ENCODE measurements at regions not wholly inside any gene's neighbourhood (a gene's known extent, or its start where the extent isn't known, plus 50 kb on each side); places are given as distances from the start of the nearest gene placed in this dataset.
A peak's percentile ranks its signal among the peaks of the same experiment; 100 is the strongest.

DNA sequence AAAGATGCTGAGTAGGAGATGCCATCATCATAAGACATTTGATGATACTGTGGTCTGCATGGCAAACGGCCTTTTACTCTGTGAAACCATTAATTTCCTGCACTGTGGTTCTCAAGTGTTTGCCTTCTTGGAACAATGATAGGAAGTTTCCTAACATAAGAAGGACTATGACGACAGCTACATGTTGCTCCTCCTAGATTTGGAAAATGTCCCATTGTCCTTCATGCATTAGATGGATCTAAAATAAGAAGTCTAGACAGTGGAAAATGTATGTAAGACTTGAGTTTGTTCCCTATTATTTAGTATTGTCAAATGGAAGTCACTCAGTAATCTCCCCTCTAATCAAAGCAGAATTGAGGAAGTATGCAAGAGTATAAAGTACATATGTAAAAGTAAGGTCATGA, 98.5 kb upstream of the TMEM170B start:
- H3K27me3 Mint-ChIP-seq: no peaks in the 10 kb centered on the region
- H3K4me1 Mint-ChIP-seq: peaks cover 34% of the 10 kb centered on the region
- no peak for ATAC-seq
- H3K9me3 Mint-ChIP-seq: no peaks in the 10 kb centered on the region
- no peak overlapping the region for H3K4me3 Mint-ChIP-seq
- H3K27ac Mint-ChIP-seq: no peak overlapping the region
- no peaks in the 10 kb centered on the region for H3K36me3 Mint-ChIP-seq

DNA sequence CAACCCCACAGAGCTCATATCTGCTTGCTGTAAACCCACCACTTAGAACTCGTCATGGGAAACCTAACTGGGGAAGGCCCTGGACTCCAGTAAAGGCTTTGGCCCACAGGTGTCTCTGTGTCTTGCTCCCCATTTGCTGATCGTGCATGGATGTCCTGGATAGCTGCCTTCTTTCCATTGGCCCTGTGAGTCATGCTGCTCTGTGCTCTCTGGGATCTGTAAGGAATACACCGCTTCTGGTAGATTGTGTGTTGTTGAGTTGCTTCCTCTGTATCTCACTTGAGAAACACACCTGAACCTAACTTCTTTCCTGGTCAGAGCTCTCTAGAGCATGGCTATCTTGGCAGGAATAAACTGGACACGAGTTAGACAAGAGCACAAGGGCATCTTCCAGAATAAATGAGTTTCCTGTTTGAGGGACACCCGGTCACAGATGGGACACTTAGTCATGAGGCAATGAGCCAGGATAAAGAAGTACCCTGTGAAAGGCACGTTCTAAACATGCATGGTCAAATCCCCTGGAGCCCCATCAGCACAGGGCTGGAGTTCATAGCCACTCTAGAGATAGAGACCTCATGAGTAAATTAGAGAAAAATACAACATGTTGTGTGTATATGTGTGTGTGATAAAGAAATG, 99.6 kb upstream of the TMEM170B start:
- Mint-ChIP-seq H3K36me3 (no peaks in the 10 kb centered on the region), H3K9me3 (no peaks in the 10 kb centered on the region), H3K4me1 (peaks cover 31% of the 10 kb centered on the region), H3K27me3 (no peaks in the 10 kb centered on the region), H3K4me3 (no peak overlapping the region), H3K27ac (no peak overlapping the region)
- no peak for ATAC-seq

DNA sequence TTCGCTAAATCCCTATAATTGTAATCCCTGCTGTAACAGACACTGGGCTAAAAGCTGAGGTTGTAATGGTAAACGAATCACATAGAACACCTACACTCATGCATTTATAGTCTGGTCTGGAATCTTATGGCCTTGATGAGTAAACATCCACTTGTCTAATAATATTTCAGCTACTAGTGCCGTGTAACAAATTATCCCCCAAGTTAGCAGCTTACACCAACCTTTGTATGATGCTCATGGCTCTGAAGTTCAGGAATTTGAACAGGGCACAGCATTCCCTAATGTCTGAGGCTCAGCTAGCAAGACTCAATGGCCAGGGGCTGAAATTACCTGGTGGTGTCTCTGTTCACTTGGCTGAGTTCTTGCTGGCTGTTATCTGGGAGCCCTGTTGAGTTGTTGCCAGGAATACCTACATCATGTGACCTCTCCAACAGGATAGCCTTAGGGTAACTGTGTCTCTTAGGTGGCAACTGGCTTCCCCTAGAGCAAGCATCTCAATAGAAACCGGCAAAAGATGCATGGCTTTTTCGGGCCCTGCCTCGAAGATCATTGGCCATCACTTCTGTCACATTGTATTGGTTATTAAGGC, 100.9 kb upstream of the TMEM170B start:
- no peaks in the 10 kb centered on the region for H3K27me3 Mint-ChIP-seq
- no peaks in the 10 kb centered on the region for H3K36me3 Mint-ChIP-seq
- ATAC-seq: no peak

DNA sequence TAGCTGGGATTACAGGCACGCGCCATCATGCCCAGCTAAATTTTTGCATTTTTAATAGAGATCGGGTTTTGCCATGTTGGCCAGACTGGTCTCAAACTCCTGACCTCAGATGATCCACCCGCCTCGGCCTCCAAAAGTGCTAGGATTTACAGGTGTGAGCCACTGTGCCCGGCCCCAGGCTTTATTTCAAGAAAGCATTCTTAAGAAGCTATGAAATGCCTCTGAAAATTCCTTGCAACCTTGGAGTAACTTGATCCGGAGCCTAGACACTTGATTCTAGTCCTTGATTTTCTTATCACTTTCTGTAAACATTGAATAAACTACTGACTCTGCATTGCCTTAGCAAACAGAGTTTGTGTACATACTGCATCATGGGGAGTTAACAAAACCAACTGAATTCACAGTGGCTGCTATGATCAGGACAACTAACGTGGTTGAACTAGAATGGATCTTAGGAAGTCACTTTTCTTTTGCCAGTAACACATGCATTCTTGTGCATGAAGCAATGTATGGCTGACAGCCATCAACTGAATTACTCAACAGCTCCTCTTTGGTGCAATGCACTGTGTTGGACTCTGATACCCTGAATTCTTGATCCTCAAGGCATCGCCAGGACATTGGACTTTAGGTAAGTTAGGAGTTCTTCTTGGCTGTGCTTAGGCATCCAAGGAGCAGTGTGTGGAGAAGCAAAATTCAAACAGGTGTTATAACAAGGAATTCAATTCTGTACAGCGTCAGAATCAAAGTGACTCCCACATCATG, 102.8 kb upstream of the TMEM170B start:
- ATAC-seq: no peak
- no peaks in the 10 kb centered on the region for H3K36me3 Mint-ChIP-seq
- no peaks in the 10 kb centered on the region for H3K27me3 Mint-ChIP-seq
- H3K4me3 Mint-ChIP-seq: no peak overlapping the region
- H3K27ac Mint-ChIP-seq: no peak overlapping the region
- H3K4me1 Mint-ChIP-seq: peaks cover 21% of the 10 kb centered on the region
- H3K9me3 Mint-ChIP-seq: no peaks in the 10 kb centered on the region

More for the DNA sequence above, 100.9 kb upstream of the TMEM170B start:
- Mint-ChIP-seq H3K27ac (no peak overlapping the region), H3K9me3 (no peaks in the 10 kb centered on the region), H3K4me3 (no peak overlapping the region), H3K4me1 (peaks cover 17% of the 10 kb centered on the region)

DNA sequence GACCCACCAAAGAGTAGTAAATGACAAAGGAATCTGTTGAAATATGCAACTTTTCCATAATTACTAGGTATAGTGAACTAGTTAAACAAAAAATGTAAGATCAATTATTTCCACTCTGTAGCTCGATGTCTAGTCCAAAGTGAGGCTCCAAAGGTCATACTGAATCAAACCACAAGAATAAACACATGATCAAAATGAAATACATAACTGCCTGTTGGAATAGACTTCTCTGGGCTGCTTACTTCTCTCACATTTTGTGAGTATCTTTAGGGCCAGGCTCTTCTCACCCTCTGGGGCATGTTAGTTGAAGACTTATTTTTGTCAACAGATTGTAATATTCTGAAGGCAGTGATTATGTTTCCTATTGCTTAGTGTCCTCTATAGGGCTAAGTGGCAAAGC, 103.7 kb upstream of the TMEM170B start:
- no peak for ATAC-seq
- no peak overlapping the region for H3K27ac Mint-ChIP-seq
- H3K4me1 Mint-ChIP-seq: peaks cover 25% of the 10 kb centered on the region
- no peaks in the 10 kb centered on the region for H3K27me3 Mint-ChIP-seq
- no peaks in the 10 kb centered on the region for H3K9me3 Mint-ChIP-seq
- H3K36me3 Mint-ChIP-seq: no peaks in the 10 kb centered on the region
- H3K4me3 Mint-ChIP-seq: no peak overlapping the region

DNA sequence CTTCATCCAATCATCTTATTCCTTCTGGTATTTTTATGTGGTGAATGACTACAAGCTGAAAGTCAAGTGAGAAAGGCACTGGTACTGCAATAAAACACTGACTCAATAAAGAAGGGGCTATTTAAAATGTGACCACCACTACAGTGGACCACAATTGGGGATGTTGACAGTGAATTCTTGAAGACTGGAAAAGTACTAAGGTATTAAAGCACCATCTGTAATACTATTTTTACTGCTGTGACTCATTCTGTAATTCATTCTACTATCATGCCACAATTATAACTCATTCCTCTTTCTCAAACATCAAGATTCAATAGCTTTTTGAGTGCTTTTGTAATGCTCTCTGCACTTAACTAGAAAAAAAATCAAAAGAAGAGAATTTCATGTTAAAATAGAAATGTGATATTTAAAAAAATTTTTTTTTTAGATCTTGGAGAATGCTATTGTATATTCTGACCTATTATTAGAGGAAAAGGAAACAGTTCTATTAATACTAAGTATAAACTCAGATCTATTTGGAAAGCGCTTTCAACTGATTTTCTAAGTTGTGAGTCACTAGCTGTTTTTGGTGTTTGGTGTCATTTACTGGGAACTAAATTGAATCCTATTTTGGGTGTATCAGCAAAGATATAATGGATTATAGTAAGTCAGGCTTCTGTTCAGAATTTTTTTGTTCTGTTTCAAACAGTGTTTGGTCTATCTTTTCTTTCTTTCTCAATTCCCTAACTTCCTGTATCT, 104.7 kb upstream of the TMEM170B start:
- ATAC-seq: peak; percentile 32

DNA sequence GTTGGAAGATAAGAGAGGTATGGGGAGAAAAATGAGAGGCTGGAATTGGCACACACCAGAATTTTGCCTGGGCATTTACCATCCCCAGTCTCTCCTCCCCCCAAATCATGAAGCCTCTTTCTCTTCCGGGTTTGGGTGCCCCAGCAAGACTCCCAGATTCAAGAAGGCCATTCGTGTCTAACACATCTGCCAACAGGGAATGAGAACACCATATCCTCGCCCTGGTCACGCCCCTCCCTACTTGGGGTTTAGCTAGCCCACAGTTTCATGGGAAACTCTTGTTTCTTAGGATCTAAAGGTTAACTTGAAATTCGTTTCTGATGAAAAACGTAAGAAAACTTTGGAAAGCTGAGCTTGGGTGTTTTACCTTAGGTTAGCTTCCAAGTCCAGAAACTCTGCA, 105.5 kb upstream of the TMEM170B start:
- H3K36me3 Mint-ChIP-seq: no peaks in the 10 kb centered on the region
- no peak overlapping the region for H3K27ac Mint-ChIP-seq
- no peak for ATAC-seq
- no peak overlapping the region for H3K4me3 Mint-ChIP-seq
- H3K9me3 Mint-ChIP-seq: no peaks in the 10 kb centered on the region
- no peaks in the 10 kb centered on the region for H3K27me3 Mint-ChIP-seq
- peaks cover 41% of the 10 kb centered on the region for H3K4me1 Mint-ChIP-seq

More for the DNA sequence above, 104.7 kb upstream of the TMEM170B start:
- H3K4me3 Mint-ChIP-seq: no peak overlapping the region
- H3K27ac Mint-ChIP-seq: no peak overlapping the region
- no peaks in the 10 kb centered on the region for H3K9me3 Mint-ChIP-seq
- H3K4me1 Mint-ChIP-seq: peaks cover 34% of the 10 kb centered on the region
- no peaks in the 10 kb centered on the region for H3K27me3 Mint-ChIP-seq
- H3K36me3 Mint-ChIP-seq: no peaks in the 10 kb centered on the region

DNA sequence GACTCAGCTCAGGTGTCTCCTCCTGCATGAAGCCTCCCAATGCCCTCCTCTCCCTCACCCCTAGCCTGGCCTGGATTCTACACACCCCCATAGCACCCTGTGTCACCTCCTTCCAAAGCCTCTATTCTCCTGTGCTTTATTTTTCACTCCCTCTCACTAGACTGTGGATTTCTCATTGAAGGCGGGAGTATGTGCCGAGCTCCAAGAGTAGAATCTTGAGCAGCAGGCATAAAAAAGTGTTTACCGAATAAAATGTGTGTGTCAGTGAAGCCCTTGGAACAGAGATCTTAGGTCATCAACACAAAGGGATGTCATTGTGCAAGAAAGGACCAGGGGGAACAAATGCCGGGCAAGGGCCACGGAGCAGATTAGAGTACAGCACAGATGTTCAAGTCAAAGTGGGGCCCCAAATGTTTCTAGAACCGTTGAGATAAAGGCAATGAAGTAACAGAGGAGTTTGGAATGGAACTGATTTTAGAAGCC, 106.1 kb upstream of the TMEM170B start:
- H3K27ac Mint-ChIP-seq: no peak overlapping the region
- no peak overlapping the region for H3K4me3 Mint-ChIP-seq
- H3K27me3 Mint-ChIP-seq: no peaks in the 10 kb centered on the region
- ATAC-seq: no peak
- no peaks in the 10 kb centered on the region for H3K36me3 Mint-ChIP-seq
- H3K4me1 Mint-ChIP-seq: peaks cover 42% of the 10 kb centered on the region
- H3K9me3 Mint-ChIP-seq: no peaks in the 10 kb centered on the region

DNA sequence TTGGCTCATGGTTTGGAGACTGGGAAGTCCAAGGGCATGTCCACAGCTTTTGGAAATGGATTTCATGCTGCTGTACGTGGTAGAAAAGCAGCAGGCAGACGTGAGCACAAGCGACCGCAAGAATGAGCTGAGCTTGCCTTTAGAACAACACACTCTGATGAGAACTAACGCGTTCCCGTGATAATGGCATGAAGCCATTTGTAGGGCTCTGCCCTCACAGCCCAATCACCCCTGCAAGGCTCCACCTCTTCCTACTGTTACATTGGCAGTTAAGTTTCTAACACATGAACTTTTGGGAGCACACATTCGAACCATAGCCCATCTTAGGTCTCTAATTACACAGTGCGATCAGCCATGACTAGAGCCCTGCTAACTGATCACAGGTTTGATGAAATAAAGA, 107.5 kb upstream of the TMEM170B start:
- no peaks in the 10 kb centered on the region for H3K9me3 Mint-ChIP-seq

DNA sequence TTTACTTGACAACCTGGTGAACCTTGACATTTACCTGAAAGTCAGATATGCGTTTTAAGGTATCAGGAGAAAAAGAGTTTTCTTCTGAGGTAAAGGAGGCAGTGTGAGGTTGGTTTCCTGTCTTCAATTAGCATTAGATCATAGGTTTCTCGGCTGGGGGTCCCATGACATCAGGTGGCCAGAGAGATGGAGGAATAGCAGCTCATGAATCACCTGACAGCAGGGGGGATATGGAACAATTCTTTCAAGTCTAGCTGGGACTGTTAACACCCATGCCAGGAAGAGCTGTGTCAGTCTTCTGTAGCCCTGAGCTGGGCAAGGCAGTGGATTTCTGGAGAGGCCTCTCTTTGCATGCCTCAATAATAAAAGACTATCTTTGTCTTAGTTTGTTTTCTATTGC, 108.0 kb upstream of the TMEM170B start:
- Mint-ChIP-seq H3K9me3 (no peaks in the 10 kb centered on the region), H3K27ac (no peak overlapping the region), H3K36me3 (no peaks in the 10 kb centered on the region), H3K4me3 (no peak overlapping the region), H3K4me1 (peaks cover 38% of the 10 kb centered on the region), H3K27me3 (no peaks in the 10 kb centered on the region)
- no peak for ATAC-seq

More for the DNA sequence above, 107.5 kb upstream of the TMEM170B start:
- Mint-ChIP-seq H3K27me3 (no peaks in the 10 kb centered on the region), H3K4me1 (peaks cover 38% of the 10 kb centered on the region), H3K36me3 (no peaks in the 10 kb centered on the region), H3K27ac (no peak overlapping the region), H3K4me3 (no peak overlapping the region)
- no peak for ATAC-seq

DNA sequence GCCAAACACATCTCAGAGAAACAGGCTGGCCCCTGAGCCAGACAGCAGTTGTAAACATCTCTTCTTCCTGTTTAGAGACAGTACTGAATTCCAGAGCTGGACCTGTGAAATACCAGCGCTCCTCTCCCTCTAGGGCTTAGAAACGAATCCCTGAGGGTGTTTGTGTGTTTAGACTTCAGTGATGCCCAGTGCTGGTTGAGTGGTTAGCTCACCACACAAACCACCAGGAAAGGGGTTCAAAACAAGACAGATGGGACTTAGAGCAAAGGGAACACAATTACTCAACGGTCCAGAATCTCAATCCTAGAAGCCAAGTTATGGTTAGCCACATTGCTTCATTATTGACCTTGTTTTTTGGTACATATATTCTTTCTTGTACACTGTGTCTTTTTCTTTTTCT, 108.7 kb upstream of the TMEM170B start:
- Mint-ChIP-seq H3K9me3 (no peaks in the 10 kb centered on the region), H3K27ac (peak overlapping the region; percentile 70), H3K36me3 (no peaks in the 10 kb centered on the region), H3K4me3 (no peak overlapping the region), H3K4me1 (peaks cover 43% of the 10 kb centered on the region), H3K27me3 (no peaks in the 10 kb centered on the region)
- ATAC-seq: peak; percentile 58

DNA sequence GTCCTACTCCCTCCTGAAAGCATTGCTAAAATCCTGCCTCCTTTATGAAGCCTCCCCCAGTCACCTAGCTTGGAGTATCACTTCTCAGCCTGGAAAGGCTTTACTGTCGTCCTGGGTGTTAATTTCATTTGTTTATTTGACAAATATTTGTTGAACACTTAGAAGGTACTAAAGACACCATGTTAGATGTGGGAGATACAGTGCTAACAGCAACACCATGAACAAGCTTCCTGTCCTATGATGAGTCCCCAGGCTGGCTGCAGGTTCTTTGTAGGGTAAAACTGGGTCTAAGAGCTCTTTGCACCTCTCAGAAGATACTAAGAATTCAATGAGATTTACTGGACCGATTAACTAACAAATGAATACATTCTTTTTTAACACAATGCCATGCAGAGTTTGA, 109.2 kb upstream of the TMEM170B start:
- no peak overlapping the region for H3K4me3 Mint-ChIP-seq
- H3K36me3 Mint-ChIP-seq: no peaks in the 10 kb centered on the region
- H3K27ac Mint-ChIP-seq: peak overlapping the region; percentile 70
- H3K4me1 Mint-ChIP-seq: peaks cover 41% of the 10 kb centered on the region
- no peaks in the 10 kb centered on the region for H3K27me3 Mint-ChIP-seq
- ATAC-seq: no peak
- H3K9me3 Mint-ChIP-seq: no peaks in the 10 kb centered on the region

DNA sequence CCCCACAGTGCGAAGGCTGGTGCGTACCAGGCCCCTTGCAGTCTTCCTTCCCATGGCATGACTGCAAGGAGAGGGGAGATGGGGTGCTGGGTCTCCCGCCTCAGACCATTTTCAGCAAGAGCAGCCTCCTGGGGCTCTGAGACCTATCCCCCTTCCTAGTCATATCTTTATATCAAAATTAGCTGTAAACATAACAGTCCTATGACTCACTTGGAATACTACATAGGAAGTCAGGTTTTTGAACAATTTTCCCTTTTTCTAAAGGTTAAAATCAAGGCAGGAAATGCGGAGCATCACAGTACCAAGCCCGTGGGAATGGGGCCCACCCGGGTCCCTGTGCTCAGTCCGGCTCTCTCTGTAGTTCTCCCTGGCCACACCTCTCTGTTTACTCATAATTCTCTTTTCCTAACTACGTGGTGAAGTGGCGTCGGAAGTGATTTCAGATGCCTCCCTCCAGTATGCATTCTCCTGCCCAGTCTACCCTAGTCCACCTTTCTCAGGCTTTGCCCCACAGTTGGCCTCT, 109.8 kb upstream of the TMEM170B start:
- Mint-ChIP-seq H3K4me3 (no peak overlapping the region), H3K9me3 (no peaks in the 10 kb centered on the region), H3K27ac (peak overlapping the region; percentile 70), H3K27me3 (no peaks in the 10 kb centered on the region), H3K4me1 (peaks cover 37% of the 10 kb centered on the region), H3K36me3 (no peaks in the 10 kb centered on the region)
- no peak for ATAC-seq

DNA sequence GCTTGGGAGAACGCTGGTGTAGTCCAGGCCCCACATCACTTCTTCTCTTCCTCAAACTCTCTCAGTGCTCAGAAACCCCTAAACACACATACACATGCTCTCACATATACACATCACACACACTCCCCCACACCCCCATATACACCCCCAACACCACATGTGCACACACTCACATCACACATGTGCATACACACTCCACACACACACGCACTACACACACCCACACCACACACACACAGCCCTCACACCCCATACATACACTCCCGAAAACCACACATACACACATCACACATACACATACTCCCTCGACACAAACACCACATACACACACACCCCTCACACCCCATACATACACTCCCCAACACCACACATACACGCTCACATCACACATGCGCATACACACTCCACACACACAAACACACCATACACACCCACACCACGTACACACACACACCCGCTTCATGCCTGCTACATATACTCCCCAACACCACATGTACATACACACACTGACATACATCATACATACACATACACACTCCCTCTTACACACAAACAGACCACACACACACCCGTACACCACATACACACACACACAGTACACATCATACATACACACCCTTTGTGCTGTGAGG, 110.3 kb upstream of the TMEM170B start:
- no peak for ATAC-seq
- Mint-ChIP-seq H3K4me1 (peaks cover 37% of the 10 kb centered on the region), H3K9me3 (no peaks in the 10 kb centered on the region), H3K36me3 (no peaks in the 10 kb centered on the region), H3K4me3 (no peak overlapping the region), H3K27me3 (no peaks in the 10 kb centered on the region), H3K27ac (no peak overlapping the region)

DNA sequence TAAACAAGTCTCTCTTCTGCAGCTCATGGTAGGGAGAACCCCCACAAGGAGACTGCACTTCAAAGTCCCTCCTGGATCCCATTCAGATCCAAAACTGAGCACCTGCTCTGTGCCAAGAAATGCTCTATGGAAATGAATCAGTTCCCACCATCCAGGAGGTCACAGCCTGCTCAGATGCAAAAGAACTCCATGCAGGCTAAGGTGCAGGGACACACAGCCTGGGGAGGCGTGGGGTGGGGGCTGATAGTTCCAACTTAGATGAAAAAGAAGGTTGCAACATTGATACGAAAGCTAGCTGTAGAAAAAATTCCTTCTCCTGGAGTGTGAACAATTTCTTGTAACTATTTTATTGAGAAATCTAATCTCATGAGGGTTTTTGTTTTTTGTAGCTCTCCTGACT, 111.0 kb upstream of the TMEM170B start:
- no peaks in the 10 kb centered on the region for H3K36me3 Mint-ChIP-seq
- H3K4me3 Mint-ChIP-seq: no peak overlapping the region
- ATAC-seq: no peak
- no peak overlapping the region for H3K27ac Mint-ChIP-seq
- H3K27me3 Mint-ChIP-seq: no peaks in the 10 kb centered on the region
- H3K9me3 Mint-ChIP-seq: no peaks in the 10 kb centered on the region
- peaks cover 37% of the 10 kb centered on the region for H3K4me1 Mint-ChIP-seq
